IPS-18c (cell line): ENCODE measurements at regions not wholly inside any gene's neighbourhood (a gene's known extent, or its start where the extent isn't known, plus 50 kb on each side); places are given as distances from the start of the nearest gene placed in this dataset.
"Not testable (repeated sequence)": the region's sequence is repeated elsewhere in the genome, so short reads cannot be mapped to it uniquely, and the experiment has no call there.

Experiments used
- H3K4me3 ChIP-seq: 2 replicates; pipeline ENCODE4 v1.7.0; 2013; ENCODE audit warnings: low read depth, mild to moderate bottlenecking, low read length, moderate library complexity; ENCODE audit not compliant: insufficient read depth
- H3K9me3 ChIP-seq: one replicate; pipeline ENCODE4 v1.6.1; 2013; ENCODE audit warnings: mild to moderate bottlenecking, low read length, moderate library complexity; ENCODE audit not compliant: control insufficient read depth, insufficient read depth

DNA sequence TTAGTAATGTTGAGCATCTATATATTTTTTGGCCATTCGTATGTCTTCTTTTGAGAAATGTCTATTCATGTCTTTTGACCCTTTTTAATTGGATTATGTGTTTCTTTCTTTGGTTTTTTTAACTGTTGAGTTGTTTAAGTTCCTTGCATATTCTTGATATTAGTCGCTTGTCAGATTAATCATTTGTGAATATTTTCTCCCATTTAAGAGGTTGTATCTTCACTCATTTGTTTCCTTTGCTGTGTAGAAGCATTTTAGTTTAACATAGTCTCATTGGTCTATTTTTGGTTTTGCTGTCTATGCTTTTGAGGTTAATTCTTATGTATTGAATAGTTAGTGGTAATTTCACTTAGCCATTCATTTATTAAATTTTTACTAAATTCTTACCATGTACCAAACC, 283.8 kb downstream of the ZPLD1 start:
- Histone ChIP-seq H3K4me3 (no peak overlapping the region), H3K9me3 (no peaks in the 10 kb centered on the region)

DNA sequence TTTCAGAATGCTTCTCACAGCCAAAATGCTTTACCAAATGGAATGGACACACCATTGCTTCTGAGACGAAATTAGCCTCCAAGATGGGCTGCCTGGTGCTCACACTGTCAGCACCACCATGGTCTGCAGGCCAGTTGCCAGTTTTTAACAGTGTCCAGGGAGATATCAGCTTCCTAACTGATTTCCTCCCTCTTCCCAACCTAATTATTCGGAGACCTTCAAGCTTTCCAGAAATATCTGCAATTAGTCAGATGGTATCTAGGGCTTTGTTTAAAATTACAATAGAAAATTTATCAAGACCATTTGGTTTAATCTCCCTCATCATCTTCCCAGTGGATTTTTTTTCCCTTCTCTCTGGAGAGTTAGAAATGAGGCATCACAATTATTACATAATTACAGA, 287.5 kb downstream of the ZPLD1 start:
- Histone ChIP-seq H3K4me3 (no peak overlapping the region), H3K9me3 (no peaks in the 10 kb centered on the region)

DNA sequence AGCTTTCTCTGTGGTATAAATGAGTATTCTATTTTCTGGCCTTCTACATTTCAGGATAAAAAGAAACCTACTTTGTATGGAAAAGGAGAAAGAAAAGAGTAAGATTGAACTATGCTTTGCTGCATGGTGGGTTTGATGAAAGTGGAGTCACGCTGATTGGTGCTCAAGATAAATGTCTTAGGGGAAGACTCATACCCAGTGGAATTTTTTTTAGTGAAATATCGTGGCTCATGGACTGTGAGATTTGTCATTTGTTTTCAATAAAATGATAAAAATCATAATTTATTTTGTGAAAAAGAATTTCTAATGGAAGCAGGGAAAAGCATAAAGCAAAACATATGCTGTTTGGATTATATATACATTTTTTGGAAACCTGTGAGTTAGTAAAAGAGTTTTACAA, 292.5 kb downstream of the ZPLD1 start:
- Histone ChIP-seq H3K4me3 (no peak overlapping the region), H3K9me3 (no peaks in the 10 kb centered on the region)

DNA sequence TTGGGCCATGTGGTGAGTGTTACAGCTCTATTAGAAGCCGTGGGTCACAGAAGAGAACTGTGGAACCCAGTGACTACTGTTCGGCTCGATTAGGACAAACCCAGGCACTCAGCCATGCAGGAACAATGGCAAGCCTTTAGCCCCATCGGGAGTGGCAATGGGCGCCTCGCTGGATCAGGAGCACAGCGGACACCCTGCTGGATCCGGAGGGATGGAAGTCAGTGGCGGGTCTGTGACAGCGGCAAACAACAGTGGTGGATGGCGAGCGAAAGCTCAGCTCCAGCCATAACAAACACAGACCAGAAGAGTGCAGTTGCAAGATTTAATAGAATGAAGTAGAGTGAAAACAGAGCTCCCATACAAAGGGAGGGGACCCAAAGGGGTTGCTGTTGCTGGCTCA, 297.8 kb downstream of the ZPLD1 start:
- H3K4me3 ChIP-seq = not testable (repeated sequence)

DNA sequence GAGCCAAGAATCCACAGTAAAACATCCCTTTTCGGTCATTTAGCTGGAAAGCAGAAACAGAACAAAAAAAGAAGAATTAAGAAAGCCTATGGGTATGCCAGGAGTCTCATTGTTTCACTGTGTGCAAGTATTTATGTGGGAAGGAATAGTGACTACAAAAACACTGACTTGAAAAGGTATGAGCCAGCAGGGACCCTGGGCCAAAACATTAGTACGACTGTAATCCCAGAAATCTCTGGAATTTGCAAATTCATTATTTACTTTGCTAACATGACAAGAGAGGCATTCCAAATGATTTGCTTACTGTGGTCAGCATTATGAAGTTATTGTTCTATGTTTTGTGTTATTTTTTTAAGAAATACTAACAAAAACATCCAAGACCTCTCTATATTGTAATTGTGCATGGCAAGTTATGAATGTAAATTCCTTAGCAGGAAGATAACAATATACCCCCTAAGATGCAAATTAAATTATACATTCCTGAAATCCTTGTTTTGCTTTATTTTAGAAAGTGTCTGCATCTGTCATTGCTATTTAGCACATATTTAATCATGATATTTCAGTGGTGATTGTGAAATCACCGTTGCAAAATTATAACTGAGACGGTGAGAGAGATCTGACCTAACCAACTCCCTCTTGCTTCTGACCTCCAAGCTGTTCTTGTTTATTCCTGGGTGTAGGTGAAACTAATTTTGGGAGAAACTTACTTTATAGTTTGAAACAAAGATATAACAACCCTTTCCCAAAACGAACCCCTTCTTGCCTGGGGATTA, 299.2 kb downstream of the ZPLD1 start:
- no peak overlapping the region for H3K4me3 ChIP-seq
- no peaks in the 10 kb centered on the region for H3K9me3 ChIP-seq

More for the DNA sequence above, 297.8 kb downstream of the ZPLD1 start:
- not testable (repeated sequence) for H3K9me3 ChIP-seq

DNA sequence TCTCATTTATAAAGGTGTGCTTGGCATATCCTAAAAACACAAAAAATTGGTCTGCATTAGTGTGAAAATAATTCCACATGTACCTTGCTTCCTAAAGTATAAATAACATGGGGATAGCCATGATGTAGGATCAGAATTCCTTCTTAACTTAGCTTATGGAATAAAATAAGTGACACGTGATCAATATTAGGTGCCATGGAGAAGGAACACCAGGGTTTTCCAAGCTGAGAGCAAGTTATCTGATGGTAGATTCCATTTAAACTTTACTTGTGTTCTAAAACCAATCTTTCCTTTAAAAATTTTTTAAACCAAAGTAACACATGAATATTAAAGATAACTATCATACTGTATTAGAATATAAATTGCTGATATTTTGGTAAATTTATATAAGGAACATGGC, 300.5 kb downstream of the ZPLD1 start:
- no peak overlapping the region for H3K4me3 ChIP-seq
- no peaks in the 10 kb centered on the region for H3K9me3 ChIP-seq

DNA sequence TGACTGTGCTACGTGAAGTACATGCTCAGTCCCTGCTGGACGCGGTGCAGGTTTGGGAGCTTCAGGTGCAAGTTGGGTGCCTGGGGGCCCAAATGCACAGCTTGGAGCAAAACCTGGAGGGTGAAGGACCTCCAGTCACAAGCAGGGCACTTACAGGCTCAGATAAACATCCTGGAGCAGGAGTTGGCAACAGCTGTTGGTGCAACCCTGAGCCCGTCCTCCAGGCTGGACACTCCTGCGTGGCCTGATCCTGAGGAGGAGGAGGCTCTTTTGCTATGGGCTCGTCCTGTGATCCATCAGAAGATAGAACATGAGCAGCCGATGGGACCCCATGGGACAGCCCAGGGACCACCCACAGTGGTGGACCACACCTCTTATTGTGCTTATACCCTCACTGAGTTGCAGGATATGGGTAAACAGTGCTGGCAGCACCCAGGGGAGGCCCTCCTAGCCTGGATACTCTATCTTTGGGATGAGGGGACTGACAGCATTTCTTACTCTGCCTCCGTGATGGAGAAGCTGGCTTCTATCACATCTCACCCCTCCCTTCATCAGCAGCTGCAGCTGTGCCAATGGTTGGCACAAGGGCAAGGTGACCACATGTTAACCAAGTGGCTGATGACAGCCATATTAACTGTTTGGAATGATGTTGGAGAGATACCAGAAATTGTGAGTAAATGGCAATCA, 301.6 kb downstream of the ZPLD1 start:
- Histone ChIP-seq H3K9me3 (no peaks in the 10 kb centered on the region), H3K4me3 (no peak overlapping the region)

DNA sequence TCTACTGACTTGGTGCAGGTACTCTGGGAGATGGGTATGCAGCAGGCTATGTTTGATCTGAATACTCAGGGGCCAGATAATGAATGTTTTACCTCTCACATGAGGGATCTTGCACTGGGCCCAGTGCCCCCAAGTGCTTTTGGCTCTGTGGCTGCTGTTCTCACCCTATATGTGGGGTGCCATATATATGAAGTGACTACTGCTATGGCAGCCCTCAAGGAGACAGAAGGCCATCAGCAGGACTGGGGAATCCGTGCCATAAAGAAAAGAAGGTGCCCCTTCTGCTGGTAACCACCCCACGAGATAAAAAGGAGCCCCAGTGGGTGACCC, 302.1 kb downstream of the ZPLD1 start:
- H3K9me3 ChIP-seq = no peaks in the 10 kb centered on the region
- no peak overlapping the region for H3K4me3 ChIP-seq

DNA sequence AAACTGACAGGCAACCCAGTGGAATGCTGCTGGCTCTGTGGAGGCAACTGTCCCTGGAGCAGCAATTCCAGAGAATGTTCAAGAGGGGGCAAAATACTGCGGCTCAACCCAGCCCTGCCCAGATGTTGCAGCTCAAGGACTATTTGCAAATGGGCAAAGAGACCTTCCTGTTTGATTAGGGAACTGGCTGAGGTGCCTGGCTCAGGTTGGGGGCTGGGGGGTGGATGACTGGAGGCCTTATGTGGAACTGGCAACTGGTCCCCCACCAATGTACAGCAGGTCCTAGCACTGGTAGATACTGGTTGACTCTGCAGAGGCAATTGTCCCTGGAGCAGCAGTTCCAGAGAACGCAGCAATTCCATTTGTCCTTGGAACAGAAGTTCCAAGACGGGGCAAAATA, 302.5 kb downstream of the ZPLD1 start:
- H3K4me3 ChIP-seq = no peak overlapping the region
- H3K9me3 ChIP-seq = no peaks in the 10 kb centered on the region

DNA sequence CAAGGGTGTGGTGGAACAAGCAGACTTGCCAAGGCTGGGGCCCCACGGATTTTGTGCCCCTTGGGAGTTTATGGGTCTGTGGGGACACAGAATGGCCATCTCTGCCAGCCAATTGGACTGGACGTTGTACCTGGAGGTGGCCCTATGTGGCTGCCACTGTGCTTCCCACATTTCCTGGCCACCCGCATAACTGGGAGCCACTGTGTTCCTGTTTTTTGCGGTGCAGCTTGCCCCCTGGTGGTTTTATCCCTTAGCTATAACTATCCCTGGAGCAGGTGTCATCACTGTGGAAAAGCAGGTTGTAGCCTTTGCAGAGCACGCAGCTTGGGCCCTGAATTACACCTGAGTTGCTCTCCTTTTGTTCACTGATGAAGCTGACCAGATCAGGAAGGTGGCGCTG, 306.3 kb downstream of the ZPLD1 start:
- H3K4me3 ChIP-seq = no peak overlapping the region
- no peaks in the 10 kb centered on the region for H3K9me3 ChIP-seq

DNA sequence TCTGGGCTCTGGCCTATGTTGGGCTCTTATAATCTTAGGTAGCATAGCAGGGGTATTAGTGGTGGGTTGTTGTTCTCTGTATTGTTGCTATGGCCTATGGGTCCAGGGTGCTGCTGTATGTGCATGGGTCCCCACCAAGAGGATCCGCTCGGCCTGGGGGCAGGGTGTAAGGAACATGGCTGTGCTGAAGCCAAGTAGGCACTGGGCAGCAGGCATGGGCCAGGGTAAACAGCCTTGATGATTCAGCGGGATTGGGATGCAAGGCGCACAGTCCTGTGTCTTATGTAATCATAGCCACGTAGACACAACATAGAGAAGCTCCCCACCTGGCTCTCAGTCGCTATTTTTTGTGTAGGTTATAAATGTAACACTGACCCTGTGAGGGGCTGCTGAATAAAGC, 306.9 kb downstream of the ZPLD1 start:
- H3K9me3 ChIP-seq = no peaks in the 10 kb centered on the region
- no peak overlapping the region for H3K4me3 ChIP-seq

DNA sequence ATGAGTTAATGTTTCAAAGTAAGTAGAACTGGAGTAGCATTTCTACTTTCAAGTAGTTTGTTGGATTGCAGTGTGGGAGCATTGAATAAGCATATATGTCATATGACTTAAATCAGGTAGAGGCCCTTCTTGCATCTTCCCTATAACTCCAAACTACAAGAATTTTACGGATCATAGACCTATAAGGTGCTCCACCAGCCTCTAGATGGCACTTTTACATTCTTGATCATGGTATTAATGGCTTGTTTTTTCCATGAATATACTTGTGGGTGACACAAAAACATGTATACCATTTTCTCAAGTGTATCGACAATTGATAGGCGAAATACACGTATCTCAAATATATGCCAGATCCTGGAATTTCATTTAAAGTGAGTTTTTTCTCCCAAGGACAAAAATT, 311.1 kb downstream of the ZPLD1 start:
- no peak overlapping the region for H3K4me3 ChIP-seq

DNA sequence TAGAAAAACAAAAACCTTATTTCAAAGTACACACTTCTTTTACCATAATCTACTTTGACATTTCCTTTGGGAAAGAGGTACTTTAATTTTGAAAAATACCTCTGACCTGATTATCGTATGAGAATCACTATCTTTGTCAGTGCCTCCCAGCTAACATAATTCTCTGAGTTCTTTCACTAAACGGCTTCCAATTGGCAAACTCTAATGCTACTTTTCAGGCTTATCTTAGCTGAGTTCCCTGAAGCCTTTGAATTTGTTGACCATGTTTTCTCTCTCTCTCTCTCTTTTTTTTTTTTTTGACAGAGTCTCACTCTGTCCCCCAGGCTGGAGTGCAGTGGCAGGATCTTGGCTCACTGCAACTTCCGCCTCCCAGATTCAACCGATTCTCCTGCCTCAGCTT, 312.8 kb downstream of the ZPLD1 start:
- no peak overlapping the region for H3K4me3 ChIP-seq
- H3K9me3 ChIP-seq = no peaks in the 10 kb centered on the region

More for the DNA sequence above, 311.1 kb downstream of the ZPLD1 start:
- H3K9me3 ChIP-seq = no peaks in the 10 kb centered on the region

DNA sequence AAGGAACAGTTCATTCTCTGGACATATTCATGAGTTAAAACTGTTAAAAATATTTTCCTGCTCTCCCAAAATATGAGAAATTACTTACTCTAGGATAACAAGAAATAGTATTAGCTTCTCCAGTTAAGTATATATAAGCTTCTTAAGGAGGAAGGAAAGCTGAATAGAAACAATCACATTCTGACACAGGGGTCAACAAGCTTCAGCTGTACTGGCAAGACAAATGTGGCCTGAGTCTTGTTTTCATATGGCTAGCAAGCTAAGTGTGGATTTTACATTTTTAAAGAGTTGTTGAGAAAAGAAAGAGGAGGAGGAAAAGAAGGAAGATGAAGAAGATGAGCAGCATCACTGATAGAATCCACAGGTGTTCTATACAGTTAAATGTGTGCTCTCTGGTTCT, 313.8 kb downstream of the ZPLD1 start:
- H3K4me3 ChIP-seq = no peak overlapping the region
- H3K9me3 ChIP-seq = no peaks in the 10 kb centered on the region

DNA sequence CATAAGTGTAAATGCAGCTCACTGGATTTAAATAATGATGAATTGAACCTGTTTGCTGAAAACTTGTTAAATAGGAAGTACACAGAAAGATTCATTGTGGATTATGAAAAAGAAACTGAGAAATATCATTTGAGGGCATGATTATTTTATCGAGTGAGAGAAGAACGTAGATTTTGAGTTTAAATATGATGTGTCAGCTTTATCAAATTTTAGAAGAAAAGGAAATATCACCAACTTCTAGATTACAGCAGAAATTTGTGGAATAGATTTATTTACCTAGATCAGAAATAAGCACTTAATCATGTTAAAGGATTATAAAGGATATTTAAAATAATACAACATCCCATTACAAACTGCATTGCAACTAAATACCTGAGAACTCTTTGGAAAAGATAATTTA, 315.5 kb downstream of the ZPLD1 start:
- Histone ChIP-seq H3K4me3 (no peak overlapping the region), H3K9me3 (no peaks in the 10 kb centered on the region)

DNA sequence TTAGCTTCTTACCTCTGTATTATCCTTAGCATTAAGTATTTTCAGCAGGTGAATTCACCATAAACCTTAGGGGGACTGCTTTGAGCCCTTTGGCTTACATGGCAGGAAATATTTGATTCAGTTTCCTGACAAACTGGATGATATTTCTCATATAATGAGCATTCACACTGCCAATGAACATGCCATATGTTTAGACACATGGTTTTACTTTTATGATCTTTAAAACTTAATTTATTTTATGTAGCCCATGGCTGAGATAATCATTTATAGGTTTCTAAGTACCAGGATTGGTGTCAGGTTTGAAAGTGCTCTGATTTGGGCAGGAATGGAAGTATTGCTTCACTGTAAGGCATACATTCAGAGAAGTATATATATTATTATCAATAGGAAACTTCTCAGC, 319.1 kb downstream of the ZPLD1 start:
- no peak overlapping the region for H3K4me3 ChIP-seq
- no peaks in the 10 kb centered on the region for H3K9me3 ChIP-seq

DNA sequence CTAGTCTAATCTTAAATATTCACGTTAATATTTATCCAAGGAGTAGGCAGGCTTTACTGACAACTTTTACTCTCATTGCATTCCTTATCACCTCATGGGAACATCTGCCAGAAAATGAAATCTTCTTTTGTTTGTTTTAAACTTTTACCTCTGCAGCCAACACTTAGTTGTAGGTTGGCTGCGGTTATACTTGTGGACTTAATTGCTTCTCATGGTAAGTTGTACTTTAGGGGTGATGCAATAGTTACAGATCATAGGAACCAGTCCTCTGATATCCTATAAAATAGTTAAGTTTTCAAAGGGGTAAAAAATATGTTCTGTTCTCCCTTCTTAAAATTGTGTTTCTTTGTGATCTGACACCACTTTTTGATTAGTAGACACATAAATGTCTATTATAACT, 321.9 kb downstream of the ZPLD1 start:
- Histone ChIP-seq H3K4me3 (no peak overlapping the region), H3K9me3 (no peaks in the 10 kb centered on the region)

DNA sequence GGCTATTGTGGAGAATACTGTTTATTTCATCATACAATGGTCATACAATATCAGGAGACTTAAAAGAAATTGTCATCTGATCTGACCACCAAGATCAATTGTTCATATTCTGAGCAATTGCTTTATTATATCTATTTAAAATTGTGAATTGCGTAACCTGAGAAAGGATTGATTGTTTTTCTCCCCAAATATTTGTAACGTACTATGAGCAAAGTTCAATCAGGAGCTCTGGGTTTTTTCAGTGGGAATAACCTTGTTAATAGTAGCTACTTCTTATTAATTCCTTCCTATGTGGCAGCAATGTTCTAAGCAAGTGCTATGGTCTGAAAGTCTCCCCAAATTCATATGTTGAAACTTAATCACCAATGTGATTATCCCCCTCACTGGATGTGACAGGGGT, 323.1 kb downstream of the ZPLD1 start:
- Histone ChIP-seq H3K9me3 (no peaks in the 10 kb centered on the region), H3K4me3 (no peak overlapping the region)

DNA sequence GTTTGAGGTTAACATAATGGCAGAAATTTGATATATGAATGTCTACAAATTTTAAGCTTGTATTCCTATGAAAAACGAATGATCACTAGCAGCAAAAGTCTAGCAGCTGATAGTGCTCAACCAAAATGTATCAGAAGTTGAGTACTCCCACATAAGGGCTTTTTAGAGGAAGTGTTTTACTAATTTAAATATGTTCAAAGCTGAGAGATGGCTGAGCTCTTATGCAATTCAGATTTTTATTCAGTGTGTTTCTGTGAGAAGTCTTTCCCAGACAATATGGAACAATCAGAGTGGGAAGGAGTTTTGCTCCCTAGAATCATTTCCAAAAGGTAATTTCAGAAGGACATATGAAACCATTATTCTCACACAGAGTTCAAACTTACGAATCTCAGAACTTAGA, 327.0 kb downstream of the ZPLD1 start:
- H3K9me3 ChIP-seq = peaks cover 2% of the 10 kb centered on the region
- no peak overlapping the region for H3K4me3 ChIP-seq
